ENCODE measurements at regions not wholly inside any gene's neighbourhood (a gene's known extent, or its start where the extent isn't known, plus 50 kb on each side); places are given as distances from the start of the nearest gene placed in this dataset.

DNA sequence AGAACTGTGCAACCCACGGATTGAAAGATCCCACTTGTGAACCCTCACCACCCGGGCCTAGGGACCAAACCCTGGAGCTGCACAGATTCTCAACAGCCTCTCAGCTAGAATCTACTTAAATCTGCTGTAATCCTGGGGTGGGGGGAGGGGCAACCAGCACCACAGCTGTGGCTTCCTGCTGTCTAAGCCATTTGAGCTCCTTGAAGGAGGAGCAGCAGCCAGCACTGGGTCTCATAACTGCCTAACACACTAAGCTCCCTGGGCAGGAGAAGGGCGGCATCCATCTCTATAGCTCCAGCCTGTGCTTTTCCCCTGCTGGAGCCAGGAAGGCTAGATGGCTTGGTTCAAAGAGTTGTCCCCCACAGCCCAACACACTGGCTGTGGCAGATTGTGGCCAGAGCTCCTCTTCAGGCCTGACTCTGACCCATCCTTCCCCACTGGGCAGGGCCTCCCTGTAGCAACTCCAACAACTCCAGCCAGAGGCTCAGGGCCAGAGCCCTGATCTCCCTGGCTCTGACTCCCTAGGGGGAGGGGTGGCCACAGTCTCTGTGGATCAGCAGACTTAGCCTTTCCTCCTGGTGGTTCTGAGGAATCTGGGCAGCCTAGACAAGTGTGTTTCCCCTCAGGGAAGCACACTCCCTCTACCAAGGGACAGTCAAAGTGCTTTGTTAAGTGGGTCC, 72.0 kb upstream of the C9orf72 start:
- TF ChIP-seq CTCF (IDR thresholded peaks at IDR 0.05), result no peak
- TF ChIP-seq POLR2AphosphoS5 (IDR thresholded peaks at IDR 0.05), result no peak

Data from prostate gland (tissue), 2 donors.